ENCODE measurements at regions not wholly inside any gene's neighbourhood (a gene's known extent, or its start where the extent isn't known, plus 50 kb on each side); places are given as distances from the start of the nearest gene placed in this dataset.

DNA sequence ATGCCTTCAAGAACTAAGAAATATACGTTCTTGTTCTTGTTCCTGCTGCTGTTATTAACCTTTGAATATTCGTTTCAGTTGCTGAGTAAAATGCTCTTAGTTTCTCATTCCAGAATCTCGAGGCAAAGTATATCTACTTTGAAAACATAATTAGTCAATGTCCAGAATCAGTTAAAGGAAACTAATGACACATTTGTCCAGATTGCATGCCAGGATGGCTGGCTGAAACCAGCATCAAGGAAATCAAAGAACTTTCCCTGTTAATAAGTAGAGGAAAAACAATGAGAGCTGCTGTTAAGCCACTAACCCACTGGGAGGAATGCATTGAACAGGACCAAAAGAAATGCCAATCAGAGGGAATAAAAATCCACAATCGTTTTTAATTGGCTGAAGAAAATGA lies 196.9 kb downstream of the ALDH8A1 start:
- TF ChIP-seq, protein P1, sequence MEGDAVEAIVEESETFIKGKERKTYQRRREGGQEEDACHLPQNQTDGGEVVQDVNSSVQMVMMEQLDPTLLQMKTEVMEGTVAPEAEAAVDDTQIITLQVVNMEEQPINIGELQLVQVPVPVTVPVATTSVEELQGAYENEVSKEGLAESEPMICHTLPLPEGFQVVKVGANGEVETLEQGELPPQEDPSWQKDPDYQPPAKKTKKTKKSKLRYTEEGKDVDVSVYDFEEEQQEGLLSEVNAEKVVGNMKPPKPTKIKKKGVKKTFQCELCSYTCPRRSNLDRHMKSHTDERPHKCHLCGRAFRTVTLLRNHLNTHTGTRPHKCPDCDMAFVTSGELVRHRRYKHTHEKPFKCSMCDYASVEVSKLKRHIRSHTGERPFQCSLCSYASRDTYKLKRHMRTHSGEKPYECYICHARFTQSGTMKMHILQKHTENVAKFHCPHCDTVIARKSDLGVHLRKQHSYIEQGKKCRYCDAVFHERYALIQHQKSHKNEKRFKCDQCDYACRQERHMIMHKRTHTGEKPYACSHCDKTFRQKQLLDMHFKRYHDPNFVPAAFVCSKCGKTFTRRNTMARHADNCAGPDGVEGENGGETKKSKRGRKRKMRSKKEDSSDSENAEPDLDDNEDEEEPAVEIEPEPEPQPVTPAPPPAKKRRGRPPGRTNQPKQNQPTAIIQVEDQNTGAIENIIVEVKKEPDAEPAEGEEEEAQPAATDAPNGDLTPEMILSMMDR (IDR thresholded peaks at IDR 0.05) = no peak
- TF ChIP-seq EP300 (IDR thresholded peaks at IDR 0.05) (no peak), POLR2A (IDR thresholded peaks at IDR 0.05) (no peak), POLR2AphosphoS5 (IDR thresholded peaks at IDR 0.05) (no peak)

Data from suprapubic skin (tissue), 4 donors.